HG02943 (cell line): ENCODE measurements at regions not wholly inside any gene's neighbourhood (a gene's known extent, or its start where the extent isn't known, plus 50 kb on each side); places are given as distances from the start of the nearest gene placed in this dataset.

Experiments
- ATAC-seq: cut with Tn5 transposase; IDR thresholded peaks from one replicate; pipeline ENCODE4 v1.9.1; 2021; ENCODE audit warnings: mild to moderate bottlenecking, low read depth, moderate library complexity; ENCODE audit not compliant: unreplicated experiment

DNA sequence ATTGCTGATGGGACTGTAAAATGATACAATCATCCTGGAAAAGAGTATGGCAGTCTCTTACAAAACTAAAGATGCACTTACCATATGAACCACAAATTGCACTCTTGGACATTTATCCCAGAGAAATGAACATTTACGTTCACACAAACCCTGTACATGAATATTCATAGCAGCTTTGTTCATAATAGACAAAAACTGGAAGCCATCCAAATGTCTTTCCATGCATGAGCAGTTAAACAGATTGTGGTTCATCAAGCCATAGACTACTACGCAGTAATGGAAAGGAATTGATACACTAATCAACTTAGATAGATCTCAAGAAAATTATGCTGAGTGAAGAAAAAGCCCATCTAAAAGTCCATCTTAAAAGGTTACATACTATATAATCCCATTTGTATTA lies 156.1 kb upstream of the SLC39A10 start:
- ATAC-seq, result no peak

DNA sequence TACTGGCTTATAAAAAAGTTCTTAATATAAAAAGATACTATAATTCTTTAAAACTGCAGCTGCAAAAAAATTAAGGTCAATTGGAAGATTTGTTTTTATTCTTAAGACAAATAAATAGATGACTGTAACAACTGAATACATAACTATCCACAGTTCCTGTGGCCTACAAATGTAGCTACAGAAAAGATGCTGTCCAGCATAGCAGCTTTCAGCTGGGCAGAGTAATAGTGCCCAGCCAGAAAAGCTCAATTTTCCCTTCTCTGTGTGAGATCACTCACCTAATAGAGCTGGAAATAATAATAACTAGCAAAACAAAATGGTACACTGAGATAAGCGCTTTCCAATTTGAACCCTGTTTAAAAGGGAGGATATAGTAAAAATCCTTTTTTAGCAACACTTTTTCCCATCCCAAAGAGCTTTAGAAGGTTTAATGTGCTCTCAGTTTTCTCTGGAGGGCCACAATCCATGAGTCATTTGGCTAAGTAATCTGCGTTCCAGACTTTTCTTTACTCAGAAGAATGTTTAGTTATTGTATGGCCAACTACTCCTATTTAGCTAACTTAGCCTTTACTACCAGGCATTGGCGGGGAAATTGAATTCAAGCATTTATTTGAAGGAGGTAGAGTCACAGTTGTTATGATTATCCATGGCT lies 158.1 kb upstream of the SLC39A10 start:
- no peak for ATAC-seq

DNA sequence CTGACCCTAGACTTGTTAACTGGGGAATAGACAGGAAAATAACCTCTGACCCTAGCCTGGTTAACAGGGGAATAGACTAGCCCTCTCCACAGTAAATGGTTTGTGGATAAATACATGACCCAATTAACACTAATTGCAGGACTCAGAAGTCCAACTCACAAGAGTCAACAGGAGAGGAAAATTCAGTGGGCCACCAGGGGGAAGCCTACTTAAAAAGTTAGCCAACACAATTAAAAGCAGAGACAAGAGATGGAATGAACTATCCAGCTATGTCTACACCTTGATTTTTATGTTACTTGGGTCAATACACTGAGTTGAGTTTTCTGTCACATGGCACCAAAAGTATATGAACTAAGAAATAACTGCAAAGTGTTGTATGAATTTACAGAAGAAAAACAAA lies 158.8 kb upstream of the SLC39A10 start:
- no peak for ATAC-seq

DNA sequence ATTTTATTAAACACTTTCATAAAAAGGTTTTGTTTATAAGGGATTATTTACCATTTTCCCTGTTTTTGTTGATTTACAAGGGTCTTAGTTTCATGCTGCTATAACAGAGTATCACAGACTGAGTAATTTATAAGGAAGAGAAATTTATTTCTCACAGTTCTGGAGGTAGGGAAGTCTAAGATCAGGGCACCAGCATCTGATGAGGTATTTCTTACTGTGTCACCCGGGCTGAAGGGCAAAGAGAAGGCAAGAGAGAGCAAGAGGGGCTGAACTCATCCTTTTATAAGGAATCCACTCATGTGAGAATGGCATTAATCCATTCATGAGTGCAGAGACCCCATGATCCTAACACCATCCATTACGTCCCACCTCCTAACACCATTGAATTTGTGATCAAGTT lies 160.0 kb upstream of the SLC39A10 start:
- no peak for ATAC-seq

DNA sequence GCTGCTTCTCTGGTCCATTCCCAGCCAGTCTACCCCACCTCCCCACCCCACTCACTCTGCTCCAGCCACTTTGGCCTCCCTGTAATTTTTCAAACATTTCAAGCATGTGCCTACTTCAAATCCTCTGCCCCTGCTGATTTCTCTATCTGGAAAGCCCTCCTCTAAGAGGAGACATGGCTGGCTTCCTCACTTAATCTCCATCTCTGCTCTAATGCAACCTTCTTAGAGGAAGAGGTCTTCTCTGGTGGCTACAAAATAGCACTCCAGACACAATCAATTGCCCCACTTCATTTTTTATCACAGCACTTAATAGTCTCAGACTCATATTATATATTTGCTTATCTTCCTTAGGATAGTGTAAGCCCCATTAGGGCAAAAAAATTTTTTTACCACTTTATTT lies 161.1 kb upstream of the SLC39A10 start:
- no peak for ATAC-seq

DNA sequence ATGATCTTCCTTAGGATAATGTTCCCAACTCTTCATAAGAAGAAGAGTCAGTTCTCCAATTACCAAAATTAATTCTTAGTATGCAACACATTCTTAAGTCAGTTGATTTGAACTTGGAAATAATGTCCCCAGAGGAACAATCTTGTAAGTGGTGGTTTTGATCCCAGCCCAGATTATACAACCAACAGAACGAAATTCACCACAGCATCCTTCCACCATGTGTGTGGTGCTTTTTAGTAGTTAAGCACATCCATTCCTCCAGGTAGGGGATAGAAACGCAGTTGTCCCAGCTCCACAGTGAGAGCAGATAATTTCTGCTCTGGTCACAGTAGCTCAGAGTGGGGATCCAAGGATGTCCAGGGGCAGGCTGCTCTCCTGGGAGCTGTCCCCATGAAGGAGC lies 161.7 kb upstream of the SLC39A10 start:
- no peak for ATAC-seq

DNA sequence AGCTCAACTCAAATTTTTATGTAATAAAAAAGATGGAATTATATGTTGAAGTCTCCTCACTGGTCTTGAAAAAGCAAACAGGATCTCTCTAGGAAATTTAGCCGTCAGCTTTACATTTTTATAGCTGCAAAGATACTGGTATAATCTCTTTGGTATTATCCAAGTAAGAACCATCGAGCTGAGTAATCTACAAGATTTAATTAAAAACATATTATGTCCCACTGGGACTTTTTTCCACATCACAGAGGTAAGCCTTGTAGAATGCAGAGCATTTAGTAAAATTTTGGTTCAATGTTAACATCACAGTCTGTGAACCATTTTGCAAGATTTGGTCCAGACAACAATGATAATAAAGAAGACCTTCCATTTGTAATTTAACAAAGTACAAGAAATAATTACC lies 162.6 kb upstream of the SLC39A10 start:
- ATAC-seq, result no peak

DNA sequence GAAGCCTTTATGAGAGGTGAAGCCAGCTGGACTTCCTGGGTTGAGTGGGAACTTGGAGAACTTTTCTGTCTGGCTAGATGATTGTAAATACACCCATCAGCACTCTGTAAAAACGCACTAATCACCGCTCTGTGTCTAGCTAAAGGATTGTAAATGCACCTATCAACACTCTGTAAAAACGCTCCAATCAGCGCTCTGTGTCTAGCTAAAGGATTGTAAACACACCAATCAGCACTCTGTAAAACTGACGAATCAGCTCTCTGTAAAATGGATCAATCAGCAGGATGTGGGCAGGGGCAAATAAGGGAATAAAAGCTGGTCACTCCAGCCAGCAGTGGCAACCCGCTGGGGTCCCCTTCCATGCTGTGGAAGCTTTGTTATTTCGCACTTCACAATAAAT lies 163.6 kb upstream of the SLC39A10 start:
- no peak for ATAC-seq

DNA sequence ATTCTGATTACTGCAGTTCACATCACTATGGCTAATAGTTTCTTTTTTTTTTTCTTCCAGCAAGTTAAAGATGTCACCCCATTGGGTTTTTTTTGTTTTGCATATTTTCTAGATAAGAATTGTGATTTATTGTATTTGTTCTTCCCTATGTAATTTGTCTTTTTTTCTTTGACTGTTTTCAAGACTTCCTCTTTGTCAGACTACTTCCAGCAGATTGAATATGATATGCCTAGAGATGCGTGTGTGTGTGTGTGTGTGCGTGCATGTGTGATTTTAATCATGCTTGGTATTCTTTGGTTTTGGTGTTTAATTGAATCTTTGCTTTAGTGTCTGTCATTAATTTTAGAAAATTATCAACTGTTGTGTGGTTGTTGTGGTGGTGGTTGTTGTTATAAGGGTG lies 166.7 kb upstream of the SLC39A10 start:
- ATAC-seq, result no peak

DNA sequence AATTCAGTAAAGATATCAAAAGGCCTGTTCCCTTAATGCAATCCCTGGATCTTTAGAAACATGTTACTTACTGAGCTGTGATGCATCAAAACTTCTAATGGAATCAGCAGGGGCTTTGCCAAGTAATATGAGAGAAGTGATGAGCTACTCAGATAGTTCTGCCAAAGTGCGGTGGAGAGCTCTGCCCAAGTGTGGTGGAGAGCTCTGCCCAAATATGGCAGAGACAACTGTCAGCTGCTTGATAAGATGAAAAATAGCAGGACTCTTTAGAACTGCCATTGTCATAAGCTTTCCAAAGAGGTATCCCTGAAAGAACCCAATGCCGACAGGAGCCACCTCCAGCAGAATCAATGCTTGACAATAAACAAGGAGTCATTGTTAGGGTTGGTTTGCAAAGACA lies 167.9 kb upstream of the SLC39A10 start:
- no peak for ATAC-seq

DNA sequence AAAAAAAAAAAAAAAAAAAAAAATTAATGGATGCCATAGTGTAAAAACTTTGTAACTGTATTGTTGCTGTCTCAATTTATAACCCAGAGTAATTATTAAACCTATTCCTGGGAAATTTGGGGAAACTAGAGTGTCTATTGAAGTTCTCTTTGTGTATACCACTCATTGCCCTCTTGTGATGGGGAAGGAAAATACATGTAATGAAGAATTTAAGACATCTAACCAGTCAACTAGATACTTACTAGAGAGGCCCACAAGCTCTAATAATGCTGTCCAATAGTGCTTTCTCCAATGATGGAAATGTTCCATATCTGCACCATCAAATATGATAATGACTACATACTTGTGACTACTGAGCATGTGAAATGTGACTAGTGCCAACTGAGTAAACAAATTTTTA lies 168.5 kb upstream of the SLC39A10 start:
- no peak for ATAC-seq

DNA sequence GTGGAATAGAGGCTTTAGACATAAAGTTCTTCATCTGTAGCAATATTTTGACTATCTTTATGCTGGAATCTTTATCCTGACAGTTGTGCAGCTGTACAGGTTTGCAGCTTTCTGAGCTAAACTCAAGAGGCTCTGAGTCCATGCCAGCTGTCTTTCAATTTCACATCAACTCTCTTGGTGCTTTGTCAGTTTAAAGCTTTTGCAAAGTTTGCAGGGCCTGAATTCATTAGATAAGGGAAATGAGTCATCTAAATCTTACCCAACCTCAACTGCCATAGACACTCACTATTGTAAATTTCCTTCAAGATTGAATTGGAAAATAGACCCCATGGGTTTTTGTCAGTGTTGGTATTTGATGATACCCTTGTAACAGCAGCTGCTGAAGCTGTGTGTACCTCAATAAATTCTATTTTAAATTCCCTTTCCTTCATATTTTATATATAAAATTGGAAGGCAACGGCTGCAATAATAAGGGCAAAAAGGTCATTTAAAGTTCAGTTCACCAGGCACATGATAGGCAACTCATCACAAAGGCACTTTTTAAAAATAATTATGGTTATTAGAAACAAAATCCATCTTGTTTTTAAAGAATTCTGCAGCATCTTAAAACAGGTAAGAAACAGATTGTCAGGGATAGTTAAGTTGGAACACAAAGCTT lies 169.9 kb upstream of the SLC39A10 start:
- no peak for ATAC-seq

DNA sequence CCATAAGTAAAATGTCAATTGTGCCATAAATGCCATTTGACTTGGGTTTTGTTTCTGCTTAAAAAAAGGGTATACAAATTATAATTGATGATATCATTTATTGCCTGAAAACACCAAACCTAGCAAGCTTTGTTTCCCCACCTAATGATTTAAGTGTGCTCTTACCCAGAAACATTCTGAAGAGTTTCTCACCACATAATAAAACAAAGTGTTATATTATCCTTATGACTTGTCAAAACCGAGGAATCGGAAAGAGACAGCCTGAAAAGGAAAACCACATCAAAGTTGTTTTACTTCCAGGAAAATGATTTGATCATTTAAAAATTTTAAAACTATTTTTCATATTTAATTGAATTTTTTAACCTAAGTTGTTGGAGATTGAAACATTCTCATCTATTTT lies 170.5 kb upstream of the SLC39A10 start:
- ATAC-seq, result no peak

DNA sequence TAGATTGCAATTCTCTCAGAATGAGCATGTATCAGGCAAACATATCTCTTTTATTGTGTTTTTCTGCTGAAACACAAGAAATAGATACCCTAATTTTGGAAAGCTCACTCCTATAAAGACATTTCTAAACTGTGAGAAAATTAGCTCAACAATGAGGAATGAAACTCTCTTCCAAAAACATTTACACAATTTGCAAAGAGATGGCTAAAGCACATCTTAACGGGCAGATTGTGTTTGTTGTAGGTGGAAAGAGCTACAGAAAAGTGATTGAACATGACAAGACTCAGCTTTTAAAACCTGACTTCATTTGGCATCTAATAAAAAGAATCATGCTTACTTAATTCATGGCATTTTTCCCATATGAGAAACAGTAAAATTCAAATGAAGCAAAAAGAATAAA lies 175.0 kb upstream of the SLC39A10 start:
- ATAC-seq, result no peak

DNA sequence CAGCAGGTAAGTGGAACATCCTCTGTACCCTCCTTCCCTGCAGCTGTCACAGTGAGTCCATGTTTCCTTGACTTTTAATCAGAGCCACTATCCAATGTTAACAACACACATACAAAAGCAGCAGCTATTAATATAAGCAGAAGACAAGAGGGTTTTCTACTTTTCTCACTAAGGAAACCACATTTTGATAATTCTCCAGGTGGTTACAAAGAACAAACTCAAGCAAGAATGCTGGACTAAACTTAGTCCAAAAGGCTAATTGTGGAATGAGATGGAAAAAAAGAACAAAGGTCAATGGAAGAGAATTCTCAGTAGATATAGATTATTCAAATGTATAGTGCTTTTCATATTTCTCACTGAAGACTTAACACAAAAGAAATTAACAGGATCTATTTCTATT lies 176.9 kb upstream of the SLC39A10 start:
- ATAC-seq, result no peak

DNA sequence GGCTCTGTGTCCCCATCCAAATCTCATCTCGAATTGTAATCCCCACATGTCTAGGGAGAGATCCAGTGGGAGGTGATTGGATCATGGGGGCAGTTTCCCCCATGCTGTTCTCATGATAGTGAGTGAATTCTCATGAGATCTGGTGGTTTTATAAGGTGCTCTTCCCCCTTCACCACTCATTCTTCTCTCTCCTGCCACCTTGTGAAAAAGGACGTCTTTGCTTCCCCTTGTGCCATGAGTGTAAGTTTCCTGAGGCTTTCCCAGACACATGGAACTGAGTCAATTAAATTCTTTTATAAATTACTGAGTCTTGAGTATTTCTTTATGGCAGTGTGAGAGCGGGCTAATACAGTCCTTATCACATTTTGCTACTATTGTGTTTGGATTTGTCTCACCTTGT lies 177.6 kb upstream of the SLC39A10 start:
- ATAC-seq, result no peak

DNA sequence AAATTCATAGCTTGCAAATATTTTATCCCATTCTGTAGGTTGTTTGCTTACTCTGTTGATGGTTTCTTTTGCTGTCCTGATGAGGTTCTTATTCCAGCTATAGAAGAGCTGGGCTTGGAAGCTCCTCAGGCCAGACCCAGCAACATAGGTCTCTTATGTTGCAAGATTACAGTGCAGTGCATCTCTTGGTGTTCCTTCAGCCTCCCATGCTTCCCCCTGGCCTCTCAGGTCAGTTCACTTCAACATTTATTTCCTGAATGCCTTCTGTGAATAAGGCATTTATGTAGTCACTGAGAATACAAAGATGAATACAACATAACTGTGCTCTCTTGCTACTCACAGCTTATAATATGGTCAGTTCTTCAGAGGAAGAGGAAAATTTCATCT lies 179.0 kb upstream of the SLC39A10 start:
- no peak for ATAC-seq

DNA sequence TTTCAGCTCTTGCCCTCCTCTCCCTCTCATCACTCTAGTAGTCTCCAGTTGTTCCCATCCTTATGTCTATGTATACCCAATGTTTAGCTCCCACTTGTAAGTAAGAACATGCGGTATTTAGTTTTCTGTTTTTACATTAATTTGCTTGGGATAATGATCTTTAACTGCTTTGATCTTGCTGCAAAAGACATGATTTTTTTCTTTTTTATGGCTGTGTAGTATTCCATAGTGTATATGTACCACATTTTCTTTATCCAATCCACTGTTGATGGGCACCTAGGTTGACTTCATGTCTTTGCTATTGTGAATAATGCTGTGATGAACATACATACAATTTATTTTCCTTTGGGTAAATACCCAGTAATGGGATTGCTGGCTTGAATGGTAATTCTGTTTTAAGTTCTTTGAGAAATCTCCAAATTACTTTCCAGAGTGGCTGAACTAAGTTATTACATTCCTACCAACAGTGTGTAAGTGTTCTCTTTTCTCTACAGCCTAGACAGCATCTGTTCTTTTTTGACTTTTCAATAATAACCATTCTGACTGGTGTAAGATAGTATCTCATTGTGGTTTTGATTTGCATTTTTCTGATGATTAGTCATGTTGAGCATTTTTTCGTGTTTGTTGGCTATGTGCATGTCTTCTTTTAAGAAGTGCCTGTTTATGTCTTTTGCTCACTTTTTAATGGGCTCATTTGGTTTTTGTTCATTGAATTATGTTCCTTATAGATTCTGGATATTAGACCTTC lies 179.6 kb upstream of the SLC39A10 start:
- no peak for ATAC-seq

DNA sequence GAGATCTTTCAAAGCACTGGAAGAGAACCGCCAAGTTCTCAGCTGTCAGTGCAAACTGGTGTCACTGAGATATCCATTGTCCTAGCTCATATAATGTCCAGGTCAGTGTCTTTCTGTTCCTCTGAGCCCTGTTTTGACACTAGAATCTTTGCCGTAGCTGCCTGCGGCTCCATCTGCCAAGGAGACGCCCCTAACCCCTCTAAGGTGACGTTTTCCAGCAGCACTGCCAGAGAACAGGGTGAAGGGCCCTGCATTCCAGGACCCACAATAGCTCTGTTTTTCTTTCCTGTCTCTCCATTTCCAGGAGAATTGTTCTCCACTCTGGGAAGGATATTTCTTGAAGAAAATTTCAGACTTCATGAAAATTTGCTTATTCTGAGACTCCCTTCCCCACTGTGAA lies 181.7 kb upstream of the SLC39A10 start:
- ATAC-seq, result no peak

DNA sequence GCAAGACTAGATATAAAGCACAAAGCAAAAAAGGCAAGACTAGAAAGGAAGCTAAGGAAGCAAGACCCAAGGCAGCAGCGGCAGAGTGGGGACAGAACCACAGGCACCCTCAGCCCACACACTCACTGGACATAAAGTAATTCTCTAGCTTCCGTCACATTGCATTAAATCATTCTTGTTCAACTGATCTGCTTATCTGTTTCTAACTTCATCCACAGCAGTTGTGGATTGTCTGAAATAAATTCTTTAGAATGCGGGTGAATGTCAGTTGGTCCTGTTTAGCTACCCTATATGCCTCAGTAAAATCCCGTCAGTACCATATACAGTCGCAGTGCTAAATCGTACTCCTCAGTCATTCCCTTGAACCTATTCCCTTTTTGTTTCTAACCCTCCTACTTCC lies 183.2 kb upstream of the SLC39A10 start:
- ATAC-seq, result no peak

DNA sequence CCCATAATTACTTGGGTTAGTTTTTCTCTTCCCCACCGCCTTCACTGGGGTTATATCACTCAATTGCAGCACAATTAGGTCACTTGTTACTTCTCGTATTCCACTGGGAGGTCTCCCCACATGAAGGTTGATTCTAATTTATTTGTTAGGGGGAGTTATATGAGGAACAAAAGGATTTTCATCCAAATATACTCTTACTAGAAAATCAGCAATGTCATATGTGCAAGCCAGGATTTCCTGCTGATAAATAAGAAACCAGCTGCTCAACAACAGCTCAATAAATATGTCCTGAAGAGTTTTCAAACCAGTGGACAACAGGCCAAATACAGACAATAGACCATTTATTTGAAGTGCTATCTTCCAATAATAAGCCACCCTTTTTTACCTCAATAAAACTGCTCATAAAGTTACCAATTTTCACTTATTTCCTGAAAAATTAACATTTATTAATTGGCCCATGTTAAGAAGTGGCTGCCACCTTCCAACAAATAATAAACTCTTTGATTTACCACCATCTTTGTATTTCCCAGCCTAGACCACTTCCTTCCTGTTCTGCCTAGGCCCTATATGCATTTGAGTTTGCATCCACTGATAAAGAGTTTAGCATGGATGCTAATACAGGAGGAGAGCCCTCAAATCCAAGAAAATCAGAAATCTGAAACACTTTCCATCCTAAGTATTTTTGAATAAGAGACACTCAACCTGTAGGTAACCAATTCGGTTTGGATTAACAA lies 184.4 kb upstream of the SLC39A10 start:
- no peak for ATAC-seq
